GM20000 (cell line): ENCODE measurements at regions not wholly inside any gene's neighbourhood (a gene's known extent, or its start where the extent isn't known, plus 50 kb on each side); places are given as distances from the start of the nearest gene placed in this dataset.
"Not testable (repeated sequence)": the region's sequence is repeated elsewhere in the genome, so short reads cannot be mapped to it uniquely, and the experiment has no call there.

Source experiments
- DNase-seq: peaks from one replicate; pipeline ENCODE4 v3.0.0; 2012; ENCODE audit warnings: low spot score
- CTCF ChIP-seq: IDR thresholded peaks from 2 replicates; pipeline ENCODE4 v1.5.1; 2012; ENCODE audit warnings: mild to moderate bottlenecking, control low read depth; ENCODE audit errors: extremely low read depth, missing control alignments

DNA sequence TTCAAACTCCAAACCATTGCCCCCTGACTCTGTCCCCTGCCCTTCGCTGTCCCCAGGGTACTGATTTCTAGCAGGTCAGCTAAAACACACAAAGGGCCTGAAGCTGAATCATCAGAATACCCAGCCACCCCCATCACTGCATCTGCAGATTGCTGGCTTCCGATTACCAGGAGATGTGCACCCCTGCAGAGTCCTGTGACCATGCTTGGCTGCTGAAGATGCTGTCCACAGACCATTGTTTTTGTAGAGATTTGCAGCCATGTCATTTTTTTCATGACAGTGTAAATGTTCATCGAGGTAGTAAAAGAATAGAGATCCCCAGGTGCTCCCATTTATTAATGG lies 463.3 kb downstream of the STK39 start:
- no peak for DNase-seq
- TF ChIP-seq CTCF: no peak

DNA sequence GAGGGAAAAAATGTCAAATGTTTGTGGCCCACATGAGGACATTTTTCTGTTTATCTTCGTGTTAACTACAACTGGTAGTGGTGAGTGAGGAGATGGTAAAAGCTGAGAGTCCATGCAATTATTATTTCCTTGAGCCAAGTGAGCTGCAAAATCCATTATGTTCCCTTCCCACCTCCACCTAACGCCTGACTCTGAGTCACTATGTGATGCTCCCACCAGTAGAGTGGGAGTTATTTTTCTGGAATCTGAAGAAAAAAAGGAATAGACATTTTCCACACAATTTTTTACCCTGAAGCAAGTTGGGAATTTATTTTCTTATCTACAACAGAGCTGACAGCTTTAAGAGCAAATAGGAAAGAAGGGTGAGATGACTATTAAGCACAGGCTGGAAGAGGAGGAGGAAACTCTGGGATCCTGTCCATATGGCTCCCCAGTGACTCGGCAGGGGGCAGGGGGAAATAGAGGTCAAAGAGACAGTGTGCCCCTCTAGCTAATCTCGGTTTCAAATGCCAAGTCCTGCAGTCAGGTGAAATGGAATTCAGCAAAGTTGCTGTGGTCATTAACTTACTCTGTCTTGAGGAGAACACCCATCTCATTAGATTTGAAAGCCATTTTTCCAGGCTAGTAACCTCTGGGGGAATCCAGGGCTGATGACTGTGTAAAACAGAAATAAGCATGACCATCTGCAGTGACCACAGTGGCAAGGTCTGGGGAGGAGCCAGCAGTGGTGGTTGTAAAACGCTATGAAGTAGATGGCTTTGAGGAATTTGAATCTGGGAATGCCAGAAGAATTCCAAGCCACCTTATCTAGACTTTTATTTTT lies 463.9 kb downstream of the STK39 start:
- no peak for DNase-seq
- no peak for TF ChIP-seq CTCF

- not testable (repeated sequence) for DNase-seq
Measured at GRCh38 chr2:167781629-167782028, 465.8 kb downstream of the STK39 start.

DNA sequence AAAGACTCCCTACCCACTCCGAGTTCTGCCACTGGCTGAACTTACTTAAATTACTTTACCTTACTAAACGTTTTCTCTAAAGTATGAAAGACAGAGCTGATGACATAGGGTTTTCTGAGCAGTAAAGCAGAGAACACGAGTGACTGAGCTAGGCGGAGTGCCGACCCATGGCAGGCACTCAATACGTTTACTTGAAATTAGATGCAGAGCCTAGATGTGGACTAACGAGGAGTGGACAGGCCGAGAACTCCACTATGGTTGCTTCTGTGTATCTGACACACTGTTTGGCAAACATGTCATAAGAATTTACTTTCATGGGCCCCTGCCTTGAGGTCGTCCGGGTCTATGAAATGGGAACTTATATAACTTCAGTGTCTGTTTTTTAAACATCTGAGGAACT lies 471.0 kb downstream of the STK39 start:
- no peak for TF ChIP-seq CTCF
- DNase-seq: no peak

GRCh38 chr2:167771628-167772027 lies 475.8 kb downstream of the STK39 start:
- no peak for TF ChIP-seq CTCF
- DNase-seq: no peak

DNA sequence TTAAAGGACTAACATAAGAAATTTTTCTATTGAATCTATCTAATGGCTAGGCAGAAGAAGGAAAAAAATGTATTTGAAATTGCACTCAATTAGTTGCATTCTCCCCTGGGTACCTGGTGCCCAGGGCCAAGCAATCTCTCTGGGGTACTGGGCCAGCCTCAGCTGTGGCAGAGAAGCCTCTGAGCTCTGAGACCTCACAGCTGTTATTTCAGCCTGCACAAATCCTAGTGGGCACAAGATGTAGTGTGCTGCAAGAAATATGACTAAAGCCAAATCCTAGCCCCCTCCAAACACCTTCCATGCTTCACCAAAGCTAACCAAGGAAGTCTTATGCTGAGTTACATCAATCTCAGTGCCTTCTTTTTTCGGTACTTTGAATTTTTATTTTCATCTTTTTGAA lies 478.4 kb downstream of the STK39 start:
- no peak for DNase-seq
- no peak for TF ChIP-seq CTCF

- TF ChIP-seq CTCF: no peak
- no peak for DNase-seq
Measured at GRCh38 chr2:167767830-167768229, 479.6 kb downstream of the STK39 start.

DNA sequence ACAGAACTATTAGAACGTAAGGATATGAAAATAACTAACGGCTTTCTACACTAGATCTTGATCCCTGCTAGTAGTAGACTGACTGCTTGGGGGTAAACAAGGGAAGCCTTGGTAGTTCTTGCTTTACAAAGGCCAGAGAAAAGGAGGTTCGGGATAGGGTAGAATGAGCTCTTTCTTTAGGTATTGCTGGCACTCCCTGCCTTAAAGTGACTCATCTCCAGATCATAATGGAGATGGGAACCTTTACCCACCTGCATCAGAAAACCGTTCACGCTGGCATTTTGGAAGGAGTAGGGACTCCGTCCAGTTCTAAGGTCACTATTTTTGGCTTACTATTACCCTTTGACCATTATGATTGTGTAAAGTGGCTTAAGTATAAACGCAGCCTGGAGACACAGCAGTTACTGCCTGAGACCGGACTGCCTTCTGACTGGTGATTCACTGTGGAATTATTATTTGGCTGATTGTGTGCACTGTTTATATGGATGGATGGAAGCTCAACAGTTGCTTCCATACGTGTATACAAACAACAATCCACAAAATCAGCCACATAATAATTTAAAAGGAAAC lies 482.5 kb downstream of the STK39 start:
- no peak for DNase-seq
- no peak for TF ChIP-seq CTCF
